Testis (tissue), 2 donors: ENCODE measurements at regions not wholly inside any gene's neighbourhood (a gene's known extent, or its start where the extent isn't known, plus 50 kb on each side); places are given as distances from the start of the nearest gene placed in this dataset.

Experiments
- CTCF ChIP-seq, 3 experiments: fragments of 450-650 bp in 2 of 3; fragments of 200-600 bp in 1 of 3; sonication (generic) in 1 of 3; IDR thresholded peaks; one replicate each; pipeline ENCODE4 v1.5.1; 2016 to 2019; ENCODE audit warnings: antibody characterized with exemption in 3 of 3, mild to moderate bottlenecking in 2 of 3, moderate library complexity in 1 of 3
- POLR2A ChIP-seq: fragments of 450-650 bp; IDR thresholded peaks from one replicate; pipeline ENCODE4 v1.6.1; 2017; ENCODE audit warnings: antibody characterized with exemption, mild to moderate bottlenecking, moderate library complexity

- TF ChIP-seq CTCF (IDR thresholded peaks at IDR 0.05) (no peak), POLR2A (no peak)
Observed at GRCh38 chr5:125011947-125012346, 265.5 kb upstream of the ZNF608 start.
